PFSK-1 (cell line): ENCODE measurements at regions not wholly inside any gene's neighbourhood (a gene's known extent, or its start where the extent isn't known, plus 50 kb on each side); places are given as distances from the start of the nearest gene placed in this dataset.

ENCODE experiments used
- FOXP2 ChIP-seq: optimal IDR thresholded peaks from 2 replicates; pipeline ENCODE3; 2011; ENCODE audit warnings: borderline replicate concordance, control low read depth, inconsistent platforms; ENCODE audit not compliant: insufficient read depth; ENCODE audit errors: extremely low read length, extremely low read depth
- POLR2AphosphoS5 ChIP-seq: IDR thresholded peaks from 2 replicates; pipeline ENCODE4 v1.6.1; 2012; ENCODE audit warnings: low read depth, mild to moderate bottlenecking, control low read depth, low read length, moderate library complexity
- SIN3A ChIP-seq: IDR thresholded peaks from 2 replicates; pipeline ENCODE4 v1.6.1; 2012; ENCODE audit warnings: mild to moderate bottlenecking, low read length, moderate library complexity, borderline replicate concordance; ENCODE audit not compliant: insufficient read depth
- TAF1 ChIP-seq: IDR thresholded peaks from 2 replicates; pipeline ENCODE4 v1.6.1; 2012; ENCODE audit warnings: low read length, control low read depth, borderline replicate concordance; ENCODE audit not compliant: insufficient read depth
- TF ChIP-seq, protein P1 (sequence below), 2 experiments: IDR thresholded peaks; 2 replicates each; pipeline versions ENCODE4 v1.6.1 to v1.8.0; 2011 to 2012; ENCODE audit warnings: low read depth in 2 of 2, low read length in 2 of 2, control low read depth in 1 of 2, inconsistent platforms in 1 of 2, mild to moderate bottlenecking in 1 of 2, moderate library complexity in 1 of 2; ENCODE audit not compliant: insufficient read depth in 1 of 2

DNA sequence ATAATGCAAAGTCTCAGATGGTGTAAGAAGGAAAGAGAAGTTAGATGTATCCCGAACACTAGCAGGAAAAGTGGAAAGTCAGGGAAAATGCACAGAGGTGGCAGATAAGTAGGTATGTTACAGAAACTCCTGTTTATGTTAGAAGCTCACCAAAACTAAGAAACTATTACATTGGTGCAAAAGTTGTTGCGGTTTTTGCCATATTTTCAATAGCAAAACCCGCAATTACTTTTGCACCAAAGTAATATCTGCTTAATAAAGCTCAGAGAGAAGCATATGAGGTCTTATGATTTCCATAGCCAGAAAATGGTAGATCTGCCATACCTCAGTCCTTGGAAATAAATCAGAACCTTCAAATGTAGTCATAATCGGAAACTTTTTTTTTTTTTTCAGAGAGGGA lies 1035.6 kb downstream of the PCDH7 start:
- TF ChIP-seq TAF1 (no peak), FOXP2 (no peak), SIN3A (no peak), POLR2AphosphoS5 (no peak)
- TF ChIP-seq, protein P1, sequence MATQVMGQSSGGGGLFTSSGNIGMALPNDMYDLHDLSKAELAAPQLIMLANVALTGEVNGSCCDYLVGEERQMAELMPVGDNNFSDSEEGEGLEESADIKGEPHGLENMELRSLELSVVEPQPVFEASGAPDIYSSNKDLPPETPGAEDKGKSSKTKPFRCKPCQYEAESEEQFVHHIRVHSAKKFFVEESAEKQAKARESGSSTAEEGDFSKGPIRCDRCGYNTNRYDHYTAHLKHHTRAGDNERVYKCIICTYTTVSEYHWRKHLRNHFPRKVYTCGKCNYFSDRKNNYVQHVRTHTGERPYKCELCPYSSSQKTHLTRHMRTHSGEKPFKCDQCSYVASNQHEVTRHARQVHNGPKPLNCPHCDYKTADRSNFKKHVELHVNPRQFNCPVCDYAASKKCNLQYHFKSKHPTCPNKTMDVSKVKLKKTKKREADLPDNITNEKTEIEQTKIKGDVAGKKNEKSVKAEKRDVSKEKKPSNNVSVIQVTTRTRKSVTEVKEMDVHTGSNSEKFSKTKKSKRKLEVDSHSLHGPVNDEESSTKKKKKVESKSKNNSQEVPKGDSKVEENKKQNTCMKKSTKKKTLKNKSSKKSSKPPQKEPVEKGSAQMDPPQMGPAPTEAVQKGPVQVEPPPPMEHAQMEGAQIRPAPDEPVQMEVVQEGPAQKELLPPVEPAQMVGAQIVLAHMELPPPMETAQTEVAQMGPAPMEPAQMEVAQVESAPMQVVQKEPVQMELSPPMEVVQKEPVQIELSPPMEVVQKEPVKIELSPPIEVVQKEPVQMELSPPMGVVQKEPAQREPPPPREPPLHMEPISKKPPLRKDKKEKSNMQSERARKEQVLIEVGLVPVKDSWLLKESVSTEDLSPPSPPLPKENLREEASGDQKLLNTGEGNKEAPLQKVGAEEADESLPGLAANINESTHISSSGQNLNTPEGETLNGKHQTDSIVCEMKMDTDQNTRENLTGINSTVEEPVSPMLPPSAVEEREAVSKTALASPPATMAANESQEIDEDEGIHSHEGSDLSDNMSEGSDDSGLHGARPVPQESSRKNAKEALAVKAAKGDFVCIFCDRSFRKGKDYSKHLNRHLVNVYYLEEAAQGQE (IDR thresholded peaks at IDR 0.05; ENCODE audit: insufficient read depth in 1 of 2, low read depth in 2 of 2, low read length in 2 of 2), result no peak

DNA sequence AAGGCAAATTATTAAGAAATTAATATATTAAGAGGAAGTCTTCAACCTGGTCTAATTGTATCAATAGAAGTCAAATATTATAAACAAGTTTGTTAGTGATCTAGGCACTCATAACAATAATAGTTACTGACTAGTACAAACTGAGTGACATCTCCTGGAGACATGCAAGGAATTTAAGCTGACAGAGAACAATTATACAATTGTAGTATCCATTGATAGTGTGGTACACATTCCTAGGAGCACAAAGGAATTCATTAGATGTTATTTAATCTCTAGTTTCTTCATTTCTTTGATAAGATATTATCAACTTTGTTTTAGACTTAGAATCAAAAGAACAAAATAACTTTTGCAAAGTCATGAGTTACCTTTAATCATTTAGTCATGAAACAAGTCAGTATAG lies 1048.6 kb downstream of the PCDH7 start:
- no peak for TF ChIP-seq SIN3A
- no peak for TF ChIP-seq TAF1
- TF ChIP-seq FOXP2, result no peak
- TF ChIP-seq POLR2AphosphoS5, result no peak
- TF ChIP-seq, protein P1 (IDR thresholded peaks at IDR 0.05; ENCODE audit: insufficient read depth in 1 of 2, low read depth in 2 of 2, low read length in 2 of 2), result no peak

DNA sequence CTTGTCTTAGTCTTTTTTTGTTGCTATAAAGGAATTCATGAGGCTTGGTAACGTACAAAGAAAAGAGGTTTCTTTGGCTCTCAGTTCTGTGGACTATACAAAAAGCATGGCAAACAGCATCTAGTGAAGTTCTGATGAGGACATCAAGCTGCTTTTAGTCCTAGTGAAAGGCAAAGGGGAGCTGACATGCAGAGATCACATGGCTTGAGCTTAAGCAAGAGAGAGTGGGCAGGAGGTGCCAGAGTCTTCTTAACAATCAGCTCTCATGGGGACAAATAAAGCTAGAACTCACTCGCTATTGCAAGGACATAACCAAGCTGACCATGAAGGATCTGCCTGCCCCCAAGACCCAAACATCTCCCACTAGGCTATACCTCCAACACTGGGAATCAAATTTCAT lies 1063.1 kb downstream of the PCDH7 start:
- TF ChIP-seq SIN3A (no peak), TAF1 (no peak), FOXP2 (no peak), POLR2AphosphoS5 (no peak)
- TF ChIP-seq, protein P1 (IDR thresholded peaks at IDR 0.05; ENCODE audit: insufficient read depth in 1 of 2, low read depth in 2 of 2, low read length in 2 of 2), result no peak

DNA sequence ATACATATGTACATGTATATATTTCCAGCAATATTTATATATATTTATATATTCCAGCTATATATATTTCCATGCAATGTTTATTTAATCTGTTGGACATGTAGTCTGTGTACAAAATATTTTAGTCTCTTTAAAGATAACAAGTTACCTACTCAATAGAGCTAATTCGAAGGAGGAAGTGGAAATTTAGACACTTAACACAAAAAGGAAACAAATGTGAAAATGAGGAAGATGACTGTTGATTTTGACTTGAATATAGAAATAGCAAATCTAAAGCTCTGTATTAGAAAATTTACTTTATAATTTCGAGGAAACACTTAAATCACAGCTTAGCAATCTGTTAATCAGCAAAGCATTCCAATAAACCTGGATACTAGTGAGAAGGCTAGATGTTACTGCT lies 1064.4 kb downstream of the PCDH7 start:
- TF ChIP-seq FOXP2 (no peak), POLR2AphosphoS5 (no peak), TAF1 (no peak), SIN3A (no peak)
- TF ChIP-seq, protein P1 (IDR thresholded peaks at IDR 0.05; ENCODE audit: insufficient read depth in 1 of 2, low read depth in 2 of 2, low read length in 2 of 2), result no peak

DNA sequence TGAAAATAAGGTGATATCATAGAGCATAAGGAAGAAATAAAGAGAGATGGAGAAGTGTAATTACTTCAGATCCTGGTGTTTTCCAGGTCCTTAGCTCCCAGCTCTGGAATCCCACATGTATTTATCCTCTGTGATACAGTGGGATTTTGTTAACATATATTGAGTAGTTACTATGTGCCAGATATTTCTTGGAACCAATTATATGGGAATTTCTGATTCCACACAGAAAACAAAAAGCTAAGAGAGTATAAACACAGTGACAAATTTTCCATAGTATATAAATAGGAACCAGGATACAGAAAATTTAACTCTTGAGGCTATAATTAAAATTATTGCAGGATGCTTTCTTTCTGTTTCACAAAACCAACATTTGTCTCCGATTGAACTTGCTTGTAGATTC lies 1067.5 kb downstream of the PCDH7 start:
- TF ChIP-seq TAF1 (no peak), FOXP2 (no peak)
- TF ChIP-seq, protein P1 (IDR thresholded peaks at IDR 0.05; ENCODE audit: insufficient read depth in 1 of 2, low read depth in 2 of 2, low read length in 2 of 2), result no peak
